DMS53 (cell line): ENCODE measurements at regions not wholly inside any gene's neighbourhood (a gene's known extent, or its start where the extent isn't known, plus 50 kb on each side); places are given as distances from the start of the nearest gene placed in this dataset.
"Not testable (repeated sequence)": the region's sequence is repeated elsewhere in the genome, so short reads cannot be mapped to it uniquely, and the experiment has no call there.

ENCODE experiments used
- DNase-seq: peaks from one replicate; lab custom pipeline; 2025; lab: John Stamatoyannopoulos, UW

GRCh38 chr6:26260725-26261490 is 104.1 kb upstream of the BTN3A2 start:
- DNase-seq, result no peak

GRCh38 chr6:26264547-26264946 is 100.5 kb upstream of the BTN3A2 start:
- DNase-seq, result no peak

GRCh38 chr6:26267083-26267589 is 97.9 kb upstream of the BTN3A2 start:
- no peak for DNase-seq

- no peak for DNase-seq
These were observed 96.2 kb upstream of the BTN3A2 start for GRCh38 chr6:26268659-26269402.

GRCh38 chr6:26269531-26270485 is 95.2 kb upstream of the BTN3A2 start:
- DNase-seq, result peak; percentile 28

- no peak for DNase-seq
These were observed 94.5 kb upstream of the BTN3A2 start for GRCh38 chr6:26270486-26270861.

GRCh38 chr6:26270903-26271667 is 93.9 kb upstream of the BTN3A2 start:
- peak; percentile 83 for DNase-seq

GRCh38 chr6:26271668-26272024 is 93.4 kb upstream of the BTN3A2 start:
- DNase-seq, result peak; percentile 64

GRCh38 chr6:26272171-26272637 is 92.8 kb upstream of the BTN3A2 start:
- peak; percentile 79 for DNase-seq

- DNase-seq, result peak; percentile 42
These were observed 91.1 kb upstream of the BTN3A2 start for GRCh38 chr6:26273673-26274588.

GRCh38 chr6:26275663-26276062 is 89.3 kb upstream of the BTN3A2 start:
- no peak for DNase-seq

- DNase-seq, result no peak
These were observed 88.0 kb upstream of the BTN3A2 start for GRCh38 chr6:26276841-26277648.

GRCh38 chr6:26278536-26278935 is 86.5 kb upstream of the BTN3A2 start:
- no peak for DNase-seq

- not testable (repeated sequence) for DNase-seq
These were observed 85.6 kb upstream of the BTN3A2 start for GRCh38 chr6:26279371-26279770.

- DNase-seq, result peak; percentile 19
These were observed 84.6 kb upstream of the BTN3A2 start for GRCh38 chr6:26280407-26280806.

GRCh38 chr6:26284537-26285142 is 80.4 kb upstream of the BTN3A2 start:
- peak; percentile 70 for DNase-seq

- DNase-seq, result peak; percentile 98
These were observed 79.6 kb upstream of the BTN3A2 start for GRCh38 chr6:26285143-26286134.
